SH-SY5Y (cell line): ENCODE measurements at regions not wholly inside any gene's neighbourhood (a gene's known extent, or its start where the extent isn't known, plus 50 kb on each side); places are given as distances from the start of the nearest gene placed in this dataset.

Experiments
- GATA2 ChIP-seq: IDR thresholded peaks from 2 replicates; pipeline ENCODE4 v1.6.1; 2011; ENCODE audit warnings: mild to moderate bottlenecking, low read depth, low read length
- GATA3 ChIP-seq: IDR thresholded peaks from 2 replicates; pipeline ENCODE4 v1.6.1; 2011; ENCODE audit warnings: low read depth, mild to moderate bottlenecking, low read length, moderate library complexity

DNA sequence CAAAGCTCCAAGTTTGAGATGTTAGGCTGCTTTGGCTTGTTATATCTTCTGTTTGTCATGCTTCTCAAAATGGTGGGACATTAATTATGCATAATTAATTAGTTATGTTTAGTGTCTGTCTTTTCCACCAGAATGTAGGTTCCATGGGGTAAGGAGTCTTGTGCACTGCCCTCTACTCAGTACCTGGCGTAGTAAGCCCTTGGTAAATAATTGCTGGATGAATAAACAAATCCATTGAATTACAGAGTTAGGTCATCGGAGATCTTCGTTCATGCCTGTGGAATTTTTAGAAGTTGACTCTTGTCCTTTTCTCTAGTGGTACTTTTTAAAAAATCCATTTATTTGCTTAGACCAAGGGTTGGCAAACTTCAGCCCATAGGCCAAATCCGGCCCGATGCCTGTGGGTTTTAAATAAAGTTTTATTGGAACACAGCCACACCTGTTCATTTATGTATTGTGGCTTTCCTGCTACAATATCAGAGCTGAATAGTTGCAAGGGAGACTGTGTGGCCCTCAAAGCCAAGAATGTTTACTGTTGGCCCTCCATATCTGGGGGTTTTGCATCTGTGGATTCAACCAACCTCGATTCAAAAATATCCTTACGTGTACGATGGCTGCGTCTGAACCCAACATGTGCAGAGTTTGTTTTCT is 524.8 kb upstream of the EEF2KMT start:
- no peak for TF ChIP-seq GATA3
- TF ChIP-seq GATA2, result no peak
